DOHH2 (cell line): ENCODE measurements at regions not wholly inside any gene's neighbourhood (a gene's known extent, or its start where the extent isn't known, plus 50 kb on each side); places are given as distances from the start of the nearest gene placed in this dataset.
"Not testable (repeated sequence)": the region's sequence is repeated elsewhere in the genome, so short reads cannot be mapped to it uniquely, and the experiment has no call there.

ENCODE experiments used
- EZH2phosphoT487 ChIP-seq: fragments of 200-600 bp; sonication (generic); IDR thresholded peaks from 2 replicates; pipeline ENCODE4 v1.6.1; 2017; ENCODE audit warnings: borderline replicate concordance, mild to moderate bottlenecking, antibody characterized with exemption, low read length, moderate library complexity, mixed read lengths
- TF ChIP-seq, protein P1 (sequence below): fragments of 200-600 bp; sonication (generic); IDR thresholded peaks from one replicate; pipeline ENCODE4 v1.5.1; 2014; ENCODE audit warnings: antibody characterized with exemption, mild to moderate bottlenecking, low read depth, low read length; ENCODE audit not compliant: poor library complexity, severe bottlenecking

DNA sequence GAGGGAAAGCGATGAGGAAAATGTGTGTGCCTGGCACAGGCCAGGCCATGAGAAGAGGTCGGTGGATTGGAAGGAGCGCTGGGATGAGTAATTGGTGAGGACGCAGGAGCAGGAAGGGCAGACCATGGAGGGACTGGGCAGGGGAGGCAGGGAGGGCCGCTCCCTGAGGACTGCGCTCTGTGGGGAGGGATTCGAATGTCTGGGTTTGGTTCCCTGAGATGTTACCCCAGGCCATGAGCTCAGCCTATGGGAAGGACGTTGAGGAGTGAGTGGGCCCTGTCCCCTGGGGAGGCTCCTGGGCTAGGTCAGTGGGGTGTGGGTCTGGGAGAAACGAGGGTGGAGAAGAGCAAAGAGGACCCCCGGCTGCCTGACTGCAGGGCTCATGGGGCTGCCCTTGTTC is 415.2 kb upstream of the NPAP1 start:
- TF ChIP-seq, protein P1, sequence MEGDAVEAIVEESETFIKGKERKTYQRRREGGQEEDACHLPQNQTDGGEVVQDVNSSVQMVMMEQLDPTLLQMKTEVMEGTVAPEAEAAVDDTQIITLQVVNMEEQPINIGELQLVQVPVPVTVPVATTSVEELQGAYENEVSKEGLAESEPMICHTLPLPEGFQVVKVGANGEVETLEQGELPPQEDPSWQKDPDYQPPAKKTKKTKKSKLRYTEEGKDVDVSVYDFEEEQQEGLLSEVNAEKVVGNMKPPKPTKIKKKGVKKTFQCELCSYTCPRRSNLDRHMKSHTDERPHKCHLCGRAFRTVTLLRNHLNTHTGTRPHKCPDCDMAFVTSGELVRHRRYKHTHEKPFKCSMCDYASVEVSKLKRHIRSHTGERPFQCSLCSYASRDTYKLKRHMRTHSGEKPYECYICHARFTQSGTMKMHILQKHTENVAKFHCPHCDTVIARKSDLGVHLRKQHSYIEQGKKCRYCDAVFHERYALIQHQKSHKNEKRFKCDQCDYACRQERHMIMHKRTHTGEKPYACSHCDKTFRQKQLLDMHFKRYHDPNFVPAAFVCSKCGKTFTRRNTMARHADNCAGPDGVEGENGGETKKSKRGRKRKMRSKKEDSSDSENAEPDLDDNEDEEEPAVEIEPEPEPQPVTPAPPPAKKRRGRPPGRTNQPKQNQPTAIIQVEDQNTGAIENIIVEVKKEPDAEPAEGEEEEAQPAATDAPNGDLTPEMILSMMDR, result not testable (repeated sequence)
- not testable (repeated sequence) for TF ChIP-seq EZH2phosphoT487
